Stimulated activated CD4-positive, alpha-beta T cell treated with anti-CD3 and anti-CD28 coated beads, Interleukin-2, amount 100 ng/mL, for 48 hours (primary cell): ENCODE measurements at regions not wholly inside any gene's neighbourhood (a gene's known extent, or its start where the extent isn't known, plus 50 kb on each side); places are given as distances from the start of the nearest gene placed in this dataset.
A peak's percentile ranks its signal among the peaks of the same experiment; 100 is the strongest.

Experiments used
- DNase-seq, 2 donors: peaks; one replicate each; pipeline ENCODE4 v3.0.0-alpha.2; 2020

DNA sequence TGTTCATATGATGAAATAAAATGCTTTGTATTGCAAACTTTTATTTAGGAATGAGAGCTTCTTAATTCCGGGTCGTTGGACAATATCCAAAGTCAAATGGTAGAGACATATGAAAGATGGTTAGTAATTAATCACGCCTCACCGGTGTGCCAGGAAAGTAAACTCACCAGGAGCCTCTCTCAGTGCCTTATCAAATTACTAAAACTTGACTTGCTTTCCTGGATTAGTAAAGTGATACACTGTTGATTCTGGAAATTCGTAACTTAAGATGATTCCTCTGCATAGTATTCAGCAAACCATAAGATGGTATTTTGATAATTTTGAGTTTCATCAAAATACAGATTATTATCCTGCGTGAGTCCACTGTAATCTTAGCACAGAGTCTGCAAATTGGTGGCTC is 115.2 kb downstream of the PAX1 start:
- DNase-seq = no peak

DNA sequence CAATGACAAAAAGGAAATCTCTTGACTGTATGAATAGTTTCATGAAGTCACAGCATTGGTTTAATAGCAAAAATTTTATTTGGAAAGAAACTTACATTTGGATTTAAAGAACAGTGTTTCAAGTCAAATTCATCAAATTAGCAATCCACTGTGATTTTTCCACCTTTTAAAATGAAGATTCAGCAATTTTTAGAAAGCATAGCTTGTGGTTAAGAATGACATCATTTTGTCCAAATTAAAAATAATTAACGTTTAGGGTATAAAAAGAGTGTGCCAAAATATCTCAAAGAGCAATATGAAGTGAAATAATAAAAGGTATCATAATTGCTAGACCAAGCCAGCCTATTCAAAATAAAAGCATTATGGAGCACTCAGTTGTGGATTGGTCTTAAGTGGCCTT is 114.6 kb downstream of the PAX1 start:
- DNase-seq = no peak

DNA sequence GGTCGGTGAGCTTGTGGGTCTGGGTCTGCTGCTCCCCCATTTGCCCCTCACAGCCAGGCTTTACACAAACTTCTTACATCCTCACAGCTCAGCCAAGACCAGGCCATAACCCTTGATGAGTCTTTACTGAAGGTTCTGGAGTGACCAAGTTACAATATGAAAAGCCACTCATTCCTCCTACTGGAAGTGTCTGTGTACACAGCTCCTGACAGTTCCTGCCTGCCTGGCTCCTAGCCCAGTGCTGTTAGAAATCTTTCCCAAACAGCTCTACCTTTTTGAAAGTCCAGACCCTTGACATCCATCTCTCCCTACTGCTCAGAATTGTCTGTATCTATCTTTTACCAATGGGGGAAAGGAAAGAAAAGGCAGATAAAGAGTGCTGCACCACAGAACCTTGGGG is 106.9 kb downstream of the PAX1 start:
- no peak for DNase-seq

- DNase-seq = no peak
Measured at GRCh38 chr20:21809961-21810523, 104.6 kb downstream of the PAX1 start.

DNA sequence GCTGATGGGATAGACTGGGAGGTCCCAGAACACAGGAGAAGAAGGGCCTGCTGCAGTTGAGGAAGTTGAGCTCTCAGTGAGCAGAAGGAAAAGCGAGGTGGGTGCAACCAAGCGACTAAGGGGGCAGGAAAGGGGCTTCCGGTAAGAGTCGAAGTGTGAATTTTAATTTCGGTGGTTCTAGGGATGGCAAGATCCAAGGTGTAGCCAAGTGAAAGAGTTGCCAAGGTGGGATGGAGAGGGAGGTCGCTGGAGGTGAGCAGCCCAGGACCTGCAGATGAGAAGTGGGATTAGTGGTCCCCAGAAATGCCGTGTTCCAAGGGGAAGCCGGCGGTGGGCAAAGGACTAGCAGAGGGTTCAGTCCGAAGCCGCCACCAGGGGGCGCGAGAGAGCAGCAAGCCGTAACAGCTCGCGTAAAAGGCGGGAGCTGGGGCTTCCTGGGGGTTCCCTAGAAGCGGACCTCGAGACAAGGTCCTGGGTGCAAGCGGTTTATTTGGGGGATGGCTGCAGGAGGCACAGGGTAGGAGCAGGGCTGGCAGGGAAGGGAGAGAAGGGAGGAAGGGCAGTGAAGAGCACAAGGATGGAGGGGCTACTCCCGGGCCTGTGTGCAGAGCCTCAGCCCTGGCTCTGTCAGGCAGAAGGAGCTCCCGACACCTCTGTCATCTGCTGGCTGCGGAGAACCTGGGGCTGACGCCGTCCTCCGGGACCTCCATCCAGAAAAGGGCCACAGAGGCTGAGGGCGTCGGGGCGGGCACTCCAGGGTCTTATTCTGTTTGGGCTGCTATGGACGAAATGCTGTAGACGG is 103.6 kb downstream of the PAX1 start:
- peak; percentile 35 to 47 for DNase-seq

DNA sequence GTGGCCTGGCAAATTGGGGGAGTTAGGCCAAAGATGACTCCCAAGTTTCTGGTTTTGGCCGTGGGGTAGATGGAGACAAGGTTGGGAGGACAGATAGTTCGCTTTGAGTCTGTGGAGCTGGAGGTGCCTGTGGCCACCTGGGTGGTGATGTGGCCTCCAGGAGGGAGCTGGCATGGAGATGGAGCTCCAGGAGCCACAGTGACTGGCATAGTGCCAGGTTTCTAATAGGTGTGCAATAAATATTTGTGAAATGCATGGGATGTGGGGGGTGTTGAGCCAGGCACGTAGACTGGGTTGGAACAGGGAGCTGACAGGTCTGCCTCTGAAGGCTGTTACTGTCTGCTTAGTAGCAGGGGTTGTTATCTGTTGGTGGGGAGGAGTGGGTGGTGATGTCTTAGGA is 102.7 kb downstream of the PAX1 start:
- no peak for DNase-seq

- DNase-seq = no peak
Measured at GRCh38 chr20:21804802-21805201, 99.3 kb downstream of the PAX1 start.

DNA sequence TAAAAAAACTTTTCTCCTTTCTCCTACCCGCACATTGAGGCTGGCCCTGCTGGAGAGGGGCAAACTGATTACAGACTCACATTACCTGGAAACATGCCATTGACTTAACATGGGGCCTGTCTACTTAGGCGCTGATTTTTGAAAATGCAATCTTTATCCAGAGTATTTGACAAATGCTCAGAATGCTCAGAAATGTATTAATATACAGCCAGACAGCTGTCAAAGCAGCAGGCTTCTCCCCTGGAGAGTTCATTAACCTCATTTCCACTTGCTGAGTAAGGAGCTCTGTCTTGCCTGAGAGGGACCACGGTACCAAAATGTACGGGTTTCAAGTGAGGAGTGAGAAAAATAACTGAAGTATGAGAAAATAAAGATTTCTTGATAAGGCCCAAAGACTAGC is 95.7 kb downstream of the PAX1 start:
- no peak for DNase-seq

- no peak for DNase-seq
Measured at GRCh38 chr20:21798384-21798783, 92.9 kb downstream of the PAX1 start.

- no peak for DNase-seq
Measured at GRCh38 chr20:21796059-21796458, 90.6 kb downstream of the PAX1 start.

DNA sequence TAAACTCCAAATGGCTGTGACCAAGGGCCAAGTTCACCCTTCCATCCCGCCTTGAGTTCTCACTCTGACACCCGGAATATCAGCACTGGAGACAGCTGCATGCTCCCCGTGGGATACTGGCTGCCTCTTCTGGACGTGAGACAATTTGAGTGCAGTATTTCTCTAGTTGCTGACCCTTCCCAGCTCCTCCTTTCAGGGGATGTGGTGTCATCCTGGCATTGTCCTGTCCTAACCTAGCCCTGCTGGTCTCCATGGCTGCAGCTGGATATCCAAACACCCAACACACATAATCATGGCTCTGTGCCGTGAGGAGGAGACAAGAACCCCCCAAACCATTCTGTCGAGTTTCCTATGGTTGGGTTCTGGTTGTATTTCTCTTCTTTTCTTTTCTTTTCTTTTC is 82.6 kb downstream of the PAX1 start:
- DNase-seq = no peak

DNA sequence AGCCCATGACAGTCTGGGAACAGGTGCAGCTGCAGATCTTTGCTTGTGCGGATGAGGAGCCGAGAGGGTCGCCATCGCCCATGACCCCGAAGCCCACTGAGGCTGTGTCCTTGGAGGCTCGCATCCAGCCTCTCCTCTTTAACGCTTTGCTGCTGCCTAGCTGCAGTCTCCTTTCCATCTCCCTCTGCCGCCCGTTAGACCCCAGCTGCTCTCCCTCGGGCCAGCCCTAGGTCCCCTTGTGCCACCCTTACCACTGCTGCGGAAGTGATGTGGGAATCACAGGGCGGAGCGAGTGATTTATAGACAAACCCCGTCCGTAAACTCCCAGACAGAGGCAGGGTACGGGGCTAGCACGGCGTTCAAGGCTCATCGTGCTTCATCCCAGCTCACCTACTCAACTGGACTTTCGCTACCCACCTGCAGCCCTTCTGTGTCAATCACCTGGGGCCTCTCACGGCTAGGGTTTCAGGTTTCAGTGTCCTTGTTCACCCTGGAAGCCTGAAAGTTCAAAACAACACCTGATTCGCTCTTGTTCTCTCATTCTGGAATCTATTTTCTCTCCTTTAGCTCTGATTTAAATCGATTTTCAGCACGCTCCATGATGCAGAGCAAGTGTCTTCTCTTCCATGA is 76.1 kb downstream of the PAX1 start:
- DNase-seq = no peak

DNA sequence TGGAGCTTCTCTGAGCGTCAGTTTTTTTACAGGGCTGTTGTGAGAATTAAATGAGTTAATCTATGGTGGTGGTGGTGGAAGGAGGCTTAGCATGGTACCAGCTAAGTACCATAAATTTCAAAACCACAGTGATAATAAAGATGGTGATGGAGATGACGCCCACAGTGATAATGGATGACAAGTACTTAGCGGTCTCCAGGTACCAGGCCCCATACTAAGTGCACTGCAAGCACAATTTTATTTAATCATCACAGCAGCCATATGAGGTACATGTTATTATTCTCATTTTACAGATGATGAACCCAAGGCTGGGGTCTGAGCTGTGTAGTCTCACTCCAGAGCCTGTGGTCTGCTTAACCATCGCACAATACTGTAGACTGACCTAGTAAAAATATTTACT is 75.1 kb downstream of the PAX1 start:
- no peak for DNase-seq
